ENCODE measurements at regions not wholly inside any gene's neighbourhood (a gene's known extent, or its start where the extent isn't known, plus 50 kb on each side); places are given as distances from the start of the nearest gene placed in this dataset.
"Not testable (repeated sequence)": the region's sequence is repeated elsewhere in the genome, so short reads cannot be mapped to it uniquely, and the experiment has no call there.

GRCh38 chr6:51182827-51183226 is 364.2 kb downstream of the TFAP2B start:
- H3K27ac ChIP-seq: no peak overlapping the region
- no peak overlapping the region for H3K4me2 ChIP-seq
- no peaks in the 10 kb centered on the region for H3K27me3 ChIP-seq (ENCODE audit: insufficient read depth, low read depth)
- H3K9ac ChIP-seq: no peak overlapping the region
- no peaks in the 10 kb centered on the region for H3K79me2 ChIP-seq (ENCODE audit: insufficient read depth, low read depth)
- no peaks in the 10 kb centered on the region for H3K36me3 ChIP-seq (ENCODE audit: insufficient read depth)
- H2AFZ ChIP-seq (ENCODE audit: low read depth): no peak overlapping the region
- no peak for TF ChIP-seq CTCF (conservative IDR thresholded peaks at IDR 0.05; ENCODE audit: low read depth, low read length)
- no peaks in the 10 kb centered on the region for H3K4me1 ChIP-seq (ENCODE audit: low read depth, poor library complexity, severe bottlenecking)
- H3K4me3 ChIP-seq (IDR thresholded peaks at IDR 0.05; ENCODE audit: insufficient read depth, low read depth, low read length): no peak overlapping the region
- H4K20me1 ChIP-seq (ENCODE audit: insufficient read depth): no peaks in the 10 kb centered on the region

- no peaks in the 10 kb centered on the region for H3K36me3 ChIP-seq (ENCODE audit: insufficient read depth)
These were observed 365.4 kb downstream of the TFAP2B start for GRCh38 chr6:51184046-51184445.

GRCh38 chr6:51193163-51193562 is 374.5 kb downstream of the TFAP2B start:
- not testable (repeated sequence) for H3K27me3 ChIP-seq (ENCODE audit: insufficient read depth, low read depth); H3K9ac ChIP-seq; H3K79me2 ChIP-seq (ENCODE audit: insufficient read depth, low read depth); H2AFZ ChIP-seq (ENCODE audit: low read depth); H3K4me1 ChIP-seq (ENCODE audit: low read depth, poor library complexity, severe bottlenecking); H3K4me2 ChIP-seq; H3K27ac ChIP-seq; H4K20me1 ChIP-seq (ENCODE audit: insufficient read depth); H3K36me3 ChIP-seq (ENCODE audit: insufficient read depth); H3K4me3 ChIP-seq (IDR thresholded peaks at IDR 0.05; ENCODE audit: insufficient read depth, low read depth, low read length)

More at GRCh38 chr6:51184046-51184445, 365.4 kb downstream of the TFAP2B start:
- H3K4me2 ChIP-seq: no peak overlapping the region
- no peaks in the 10 kb centered on the region for H3K27me3 ChIP-seq (ENCODE audit: insufficient read depth, low read depth)
- no peaks in the 10 kb centered on the region for H3K79me2 ChIP-seq (ENCODE audit: insufficient read depth, low read depth)
- H3K4me1 ChIP-seq (ENCODE audit: low read depth, poor library complexity, severe bottlenecking): no peaks in the 10 kb centered on the region
- no peak overlapping the region for H3K4me3 ChIP-seq (IDR thresholded peaks at IDR 0.05; ENCODE audit: insufficient read depth, low read depth, low read length)
- TF ChIP-seq CTCF (conservative IDR thresholded peaks at IDR 0.05; ENCODE audit: low read depth, low read length): no peak
- H4K20me1 ChIP-seq (ENCODE audit: insufficient read depth): no peaks in the 10 kb centered on the region
- H3K27ac ChIP-seq: no peak overlapping the region
- no peak overlapping the region for H3K9ac ChIP-seq
- no peak overlapping the region for H2AFZ ChIP-seq (ENCODE audit: low read depth)

DNA sequence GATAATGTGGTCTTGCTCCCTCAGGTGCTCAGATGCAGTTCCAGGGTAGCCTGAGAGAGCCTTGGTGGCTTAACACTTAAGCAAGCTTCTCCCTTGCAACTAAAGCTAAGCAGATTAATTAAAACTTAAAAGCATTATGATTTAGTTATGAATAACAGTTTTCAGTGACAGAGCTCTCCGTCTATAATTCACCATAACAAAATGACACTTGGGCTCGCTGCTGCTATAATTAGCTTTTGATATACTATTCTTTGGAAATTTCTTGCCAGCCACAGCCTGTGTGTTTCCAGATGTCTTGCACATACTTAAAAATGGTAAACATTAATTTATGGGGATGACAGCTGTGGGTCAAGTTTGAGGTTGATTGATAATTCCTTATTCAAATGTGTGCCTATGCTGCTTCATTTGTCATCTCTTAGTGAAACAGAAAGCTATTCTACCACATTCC is 380.5 kb downstream of the TFAP2B start:
- Histone ChIP-seq H3K79me2 (ENCODE audit: insufficient read depth, low read depth) (no peaks in the 10 kb centered on the region), H3K36me3 (ENCODE audit: insufficient read depth) (no peaks in the 10 kb centered on the region), H3K27me3 (ENCODE audit: insufficient read depth, low read depth) (no peaks in the 10 kb centered on the region), H3K4me1 (ENCODE audit: low read depth, poor library complexity, severe bottlenecking) (no peaks in the 10 kb centered on the region), H3K4me3 (IDR thresholded peaks at IDR 0.05; ENCODE audit: insufficient read depth, low read depth, low read length) (no peak overlapping the region), H2AFZ (ENCODE audit: low read depth) (no peak overlapping the region), H3K9ac (no peak overlapping the region), H3K4me2 (no peak overlapping the region), H4K20me1 (ENCODE audit: insufficient read depth) (no peaks in the 10 kb centered on the region), H3K27ac (no peak overlapping the region)
- TF ChIP-seq CTCF (conservative IDR thresholded peaks at IDR 0.05; ENCODE audit: low read depth, low read length): no peak

- Histone ChIP-seq H3K9ac (no peak overlapping the region), H2AFZ (ENCODE audit: low read depth) (no peak overlapping the region), H3K36me3 (ENCODE audit: insufficient read depth) (no peaks in the 10 kb centered on the region), H3K27me3 (ENCODE audit: insufficient read depth, low read depth) (no peaks in the 10 kb centered on the region), H3K4me1 (ENCODE audit: low read depth, poor library complexity, severe bottlenecking) (no peaks in the 10 kb centered on the region), H3K79me2 (ENCODE audit: insufficient read depth, low read depth) (no peaks in the 10 kb centered on the region), H3K4me2 (no peak overlapping the region), H4K20me1 (ENCODE audit: insufficient read depth) (no peaks in the 10 kb centered on the region), H3K4me3 (IDR thresholded peaks at IDR 0.05; ENCODE audit: insufficient read depth, low read depth, low read length) (no peak overlapping the region), H3K27ac (no peak overlapping the region)
- no peak for TF ChIP-seq CTCF (conservative IDR thresholded peaks at IDR 0.05; ENCODE audit: low read depth, low read length)
These were observed 381.1 kb downstream of the TFAP2B start for GRCh38 chr6:51199733-51200260.
